ENCODE measurements at regions not wholly inside any gene's neighbourhood (a gene's known extent, or its start where the extent isn't known, plus 50 kb on each side); places are given as distances from the start of the nearest gene placed in this dataset.

DNA sequence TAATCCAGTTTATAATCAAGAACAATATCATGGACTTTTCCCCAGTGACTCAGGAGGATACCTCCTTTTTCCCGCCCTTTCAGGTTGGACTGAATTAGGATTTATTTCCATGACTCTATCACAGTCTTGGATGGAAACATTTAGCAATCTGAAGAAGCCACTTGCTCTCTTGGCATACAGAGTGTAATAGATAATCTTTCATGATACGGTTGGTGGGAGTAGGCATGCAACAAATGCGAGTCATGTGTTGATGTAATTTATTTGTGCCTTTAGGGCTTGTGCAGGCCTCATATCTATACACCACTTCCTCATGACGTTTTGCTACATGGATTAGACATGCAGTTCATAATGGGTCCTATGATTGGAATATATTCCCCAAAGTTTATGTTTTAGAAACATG is 54.2 kb upstream of the MCTP2 start:
- no peak for DNase-seq

DNA sequence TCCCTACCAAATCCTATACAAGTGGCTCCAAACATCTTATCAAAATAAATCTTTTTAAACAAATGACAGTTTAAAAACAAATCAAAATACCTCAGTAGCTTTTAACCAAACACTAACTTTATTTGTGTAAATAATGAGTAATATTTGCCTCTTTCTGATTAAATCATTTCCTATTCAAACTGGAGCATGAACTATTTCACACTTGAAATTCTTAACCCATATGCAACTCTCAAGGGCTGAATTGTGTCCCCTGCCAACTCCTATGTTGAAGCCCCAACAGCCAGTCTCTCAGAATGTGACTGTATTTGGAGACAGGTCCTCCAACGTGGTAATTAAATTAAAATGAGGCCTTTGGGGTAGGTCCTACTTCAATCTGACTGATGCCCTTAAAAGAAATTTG is 55.9 kb upstream of the MCTP2 start:
- DNase-seq = no peak

DNA sequence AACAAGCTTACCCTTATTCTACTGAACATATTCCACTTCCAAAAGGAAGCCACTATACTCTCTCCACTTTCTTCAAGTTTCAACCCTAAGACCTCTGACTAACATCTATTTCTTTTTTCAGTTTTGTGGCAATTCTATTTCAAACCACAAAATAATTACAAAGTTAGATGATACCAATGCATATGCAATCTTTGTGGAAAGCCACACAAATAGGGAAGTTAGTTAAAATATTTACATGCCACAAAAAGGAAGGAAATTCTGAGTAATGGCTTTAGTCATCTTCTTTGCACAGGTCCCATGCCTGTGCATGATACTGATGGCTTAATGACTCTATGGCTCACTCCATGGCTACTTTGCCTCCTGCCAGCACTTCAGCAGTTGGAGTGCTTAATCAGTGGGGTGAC is 57.0 kb upstream of the MCTP2 start:
- no peak for DNase-seq

DNA sequence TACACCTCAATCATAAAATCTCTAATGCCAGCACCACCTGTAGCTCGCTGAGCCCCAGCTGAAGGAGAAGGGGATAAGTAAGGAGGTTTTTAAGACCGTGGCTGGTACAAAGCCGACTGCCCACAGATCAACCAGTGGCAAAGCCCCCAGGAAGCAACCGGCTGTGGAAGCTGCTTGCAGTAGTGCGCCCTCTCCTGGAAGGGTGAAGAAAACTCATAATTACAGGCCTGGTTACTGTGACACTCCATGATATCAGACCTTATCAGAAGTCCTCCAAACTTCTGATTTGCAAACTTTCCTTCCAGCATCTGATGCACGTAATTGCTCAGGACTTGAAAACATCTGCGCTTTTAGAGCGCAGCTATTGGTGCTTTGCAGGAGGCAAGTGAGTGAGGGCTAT is 63.1 kb upstream of the MCTP2 start:
- no peak for DNase-seq

DNA sequence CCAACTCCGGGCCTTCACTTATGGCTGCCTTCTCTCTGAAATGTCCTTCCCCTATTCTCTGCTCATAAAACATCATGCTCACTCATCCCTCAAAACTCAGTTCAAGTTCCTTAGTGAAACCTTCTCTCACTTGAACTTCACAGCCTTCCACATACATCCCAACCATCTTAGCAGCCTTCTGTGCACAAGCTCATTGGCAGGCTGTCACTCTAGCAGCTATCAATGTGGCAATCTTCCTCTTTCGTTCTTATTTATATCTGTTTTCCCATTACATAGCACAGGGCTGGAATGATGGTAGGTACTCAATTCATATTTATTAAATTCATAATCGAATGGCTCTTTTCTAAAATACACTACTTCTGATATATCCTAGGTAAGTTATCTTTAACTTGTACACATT is 66.4 kb upstream of the MCTP2 start:
- DNase-seq = no peak

DNA sequence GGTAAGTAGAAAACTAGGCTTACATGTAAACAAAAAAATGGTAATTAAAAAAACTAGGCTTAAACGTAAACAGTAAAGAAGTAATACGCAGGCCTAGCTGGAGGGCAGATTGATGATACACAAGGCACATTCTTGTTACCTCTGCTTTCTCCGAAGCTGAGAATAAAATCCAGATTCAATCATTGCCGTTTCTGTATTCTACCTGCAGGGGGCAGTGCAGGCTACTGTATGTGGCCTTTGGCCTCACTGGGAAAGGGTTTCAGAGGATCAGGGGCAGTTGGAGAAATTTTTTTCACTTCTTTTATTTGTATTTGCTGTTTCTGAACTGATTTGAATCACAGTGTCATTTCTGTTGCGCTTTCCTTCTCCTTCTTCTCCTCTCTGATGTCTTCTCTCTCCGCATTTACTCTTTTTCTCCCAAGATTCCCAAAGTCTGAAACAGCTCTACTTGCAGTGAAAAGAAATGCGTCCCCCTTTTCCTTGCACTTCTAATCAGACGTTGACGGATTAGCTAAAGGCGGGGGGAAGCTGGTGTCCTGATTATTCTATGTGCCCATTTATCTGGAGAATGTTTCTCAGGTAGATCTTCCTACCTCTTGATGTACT is 67.1 kb upstream of the MCTP2 start:
- DNase-seq = peak; percentile 66

DNA sequence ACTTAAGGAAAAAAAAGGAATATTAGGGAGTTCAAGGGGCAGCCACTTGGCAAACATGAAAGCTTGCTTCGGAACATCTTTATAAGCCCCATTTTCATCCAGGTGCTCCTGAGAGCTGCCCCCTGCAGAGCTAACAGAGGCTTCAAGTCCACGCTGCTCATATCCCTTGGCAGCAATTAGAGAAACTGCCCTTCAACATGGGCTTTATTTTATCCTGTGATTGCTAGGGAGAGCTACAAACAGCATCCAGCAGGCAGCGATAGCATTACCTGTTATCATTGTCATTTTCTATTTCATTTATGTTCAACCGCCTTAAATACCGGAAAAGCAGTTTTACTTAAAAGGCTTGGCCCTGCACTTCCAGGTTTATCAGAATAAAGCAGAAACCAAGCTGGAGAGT is 68.4 kb upstream of the MCTP2 start:
- DNase-seq = no peak

DNA sequence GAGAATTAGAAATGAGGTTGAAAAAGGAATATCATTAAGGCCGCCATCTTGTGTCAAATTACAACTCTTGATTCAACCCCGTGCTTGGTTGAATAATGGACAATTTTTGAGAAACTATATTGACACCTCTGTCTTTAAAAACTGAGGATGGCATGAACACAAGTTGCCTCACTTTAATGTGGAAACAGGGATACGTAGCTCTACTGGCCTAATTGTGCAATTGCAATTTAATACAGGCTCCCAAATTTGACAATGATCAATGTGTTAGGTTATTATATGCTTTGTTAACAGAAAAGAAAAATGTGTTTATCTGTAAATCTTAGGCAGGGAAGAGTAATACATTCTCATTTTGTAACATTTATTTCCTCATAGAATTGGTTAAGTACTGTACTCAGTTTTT is 77.1 kb upstream of the MCTP2 start:
- no peak for DNase-seq

DNA sequence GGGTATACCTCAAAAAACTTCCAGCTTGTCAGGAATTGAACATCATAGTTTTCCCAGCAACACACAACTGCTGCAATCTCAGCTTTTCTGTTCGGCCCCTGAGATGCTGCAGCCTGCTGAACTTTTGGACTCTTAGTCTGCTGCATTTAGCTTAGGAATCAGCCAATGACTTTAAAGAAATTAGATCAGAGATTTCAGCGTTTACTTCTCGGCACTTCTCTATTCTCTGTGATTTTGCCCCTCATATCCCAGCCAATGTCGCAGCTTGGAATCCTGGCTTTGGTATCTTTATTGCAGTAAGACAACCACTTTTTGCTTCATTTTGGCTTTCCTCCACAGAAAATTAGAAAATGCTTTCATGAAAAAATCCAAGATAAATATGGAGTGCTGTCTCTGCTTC is 86.3 kb upstream of the MCTP2 start:
- DNase-seq = no peak

DNA sequence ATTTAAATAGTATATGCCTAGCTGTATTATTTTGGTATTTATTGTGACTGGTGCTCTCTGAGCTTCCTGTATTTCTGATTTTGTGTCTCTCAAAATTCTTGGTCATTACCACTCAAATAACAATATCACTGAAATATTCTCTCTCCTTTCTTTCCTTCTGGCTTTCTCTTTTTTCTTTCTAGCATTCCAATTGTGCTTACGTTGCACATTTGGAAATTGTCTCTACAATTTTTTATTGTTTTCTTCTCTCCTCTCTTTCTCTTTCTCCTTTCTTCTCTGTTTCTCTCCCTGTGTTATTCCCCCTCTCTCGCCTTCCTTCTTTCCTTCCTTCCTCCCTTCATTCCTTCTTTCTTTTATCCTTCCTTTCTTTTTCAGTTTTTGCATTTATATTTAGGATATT is 89.6 kb upstream of the MCTP2 start:
- DNase-seq = no peak

DNA sequence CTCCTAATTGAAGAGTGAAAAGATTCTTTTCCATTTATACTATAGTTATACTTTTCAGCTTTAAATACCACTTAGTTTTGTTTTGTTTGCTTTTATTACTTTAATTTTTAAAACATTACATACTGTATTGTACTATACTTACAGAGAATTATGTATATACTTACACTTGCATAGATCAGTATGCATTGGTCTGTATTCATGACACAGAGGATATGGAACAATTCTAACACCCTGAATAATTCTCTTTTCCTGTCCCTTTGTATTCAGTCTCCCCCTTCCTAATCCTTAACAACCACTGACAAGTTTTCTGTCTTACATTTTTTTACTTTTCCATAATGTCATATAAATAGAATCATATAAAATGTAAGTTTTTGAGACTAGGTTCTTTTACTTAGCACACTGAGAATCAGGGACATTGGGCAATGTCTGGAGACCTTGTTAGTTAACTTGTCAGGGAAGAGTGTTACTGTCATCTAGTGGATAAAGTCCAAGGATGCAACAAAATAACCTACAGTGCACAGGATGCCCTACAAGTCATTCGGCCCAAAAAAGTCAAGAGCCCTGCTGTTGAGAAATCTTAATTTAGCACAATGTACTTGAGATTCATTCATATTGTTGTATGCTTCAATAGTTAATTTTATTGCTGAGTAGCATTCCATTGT is 95.7 kb upstream of the MCTP2 start:
- no peak for DNase-seq

DNA sequence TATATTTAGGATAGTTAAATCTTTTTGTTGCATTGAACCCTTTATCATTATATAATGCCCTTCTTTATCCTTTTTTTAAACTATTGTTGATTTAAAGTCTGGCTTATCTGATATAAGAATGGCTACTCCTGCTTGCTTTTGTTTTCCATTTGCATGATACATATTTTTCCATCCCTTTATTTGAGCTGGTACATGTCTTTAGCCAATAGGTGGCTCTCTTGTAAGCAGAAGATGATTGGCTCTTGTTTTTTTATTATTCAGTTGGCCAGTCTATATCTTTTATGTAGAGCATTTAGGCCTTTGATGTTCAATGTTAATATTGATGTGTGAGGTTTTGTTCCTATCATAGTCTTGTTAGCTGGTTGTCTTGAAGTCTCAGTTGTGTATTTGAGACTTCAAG is 99.5 kb upstream of the MCTP2 start:
- DNase-seq = no peak

DNA sequence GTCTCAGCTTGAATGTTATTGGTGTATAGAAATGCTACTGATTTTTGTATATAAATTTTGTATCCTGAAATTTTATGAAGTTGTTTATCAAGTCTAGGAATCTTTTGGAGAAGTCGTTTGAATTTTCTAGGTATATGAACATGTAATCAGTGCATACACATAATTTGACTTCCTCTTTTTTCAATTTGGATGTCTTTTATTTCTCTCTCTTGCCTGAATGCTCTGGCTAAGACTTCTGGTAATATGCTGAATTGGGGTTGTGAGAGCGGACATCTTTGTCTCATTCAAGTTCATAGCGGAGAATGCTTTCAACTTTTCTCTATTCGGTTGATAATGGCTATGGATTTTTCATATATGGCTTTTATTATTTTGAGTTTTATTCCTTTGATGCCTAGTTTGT is 100.9 kb upstream of the MCTP2 start:
- DNase-seq = no peak

DNA sequence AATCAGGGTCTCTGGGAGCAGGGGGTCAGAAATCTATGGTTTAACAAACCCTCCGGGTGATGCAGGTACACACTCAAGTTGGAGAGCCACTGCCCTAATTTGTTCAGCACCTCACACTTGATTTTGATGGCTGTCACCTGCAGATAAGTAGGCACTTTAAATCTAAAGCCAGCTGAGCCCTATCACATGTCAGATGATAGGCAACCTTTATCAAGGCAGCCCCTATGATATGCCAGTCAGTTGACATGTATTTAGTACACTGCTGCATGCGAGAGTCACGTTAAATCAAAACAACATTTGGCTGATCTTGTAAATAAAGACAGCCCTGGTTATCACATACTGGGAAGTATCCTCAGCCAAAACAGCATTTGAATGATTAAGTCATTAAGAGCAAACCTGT is 104.4 kb upstream of the MCTP2 start:
- DNase-seq = no peak

DNA sequence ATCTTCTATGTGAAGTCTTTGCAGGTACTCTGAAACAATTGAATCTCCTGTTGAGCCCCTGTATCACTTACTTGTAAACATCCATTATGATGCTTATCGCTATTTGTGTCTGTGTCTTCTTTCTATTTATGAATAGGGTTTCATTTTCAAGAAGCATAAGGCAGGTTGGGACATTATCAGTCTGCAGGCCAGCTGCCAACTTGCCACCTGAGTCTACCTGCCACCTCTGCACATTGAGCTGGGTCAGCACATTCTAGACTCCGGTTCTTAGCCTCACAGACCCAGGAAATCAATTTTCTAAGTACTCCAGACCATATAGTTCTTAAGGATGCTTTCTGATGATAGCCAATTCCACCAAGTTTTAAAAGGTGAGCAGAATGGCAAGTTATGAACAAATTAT is 105.7 kb upstream of the MCTP2 start:
- no peak for DNase-seq

DNA sequence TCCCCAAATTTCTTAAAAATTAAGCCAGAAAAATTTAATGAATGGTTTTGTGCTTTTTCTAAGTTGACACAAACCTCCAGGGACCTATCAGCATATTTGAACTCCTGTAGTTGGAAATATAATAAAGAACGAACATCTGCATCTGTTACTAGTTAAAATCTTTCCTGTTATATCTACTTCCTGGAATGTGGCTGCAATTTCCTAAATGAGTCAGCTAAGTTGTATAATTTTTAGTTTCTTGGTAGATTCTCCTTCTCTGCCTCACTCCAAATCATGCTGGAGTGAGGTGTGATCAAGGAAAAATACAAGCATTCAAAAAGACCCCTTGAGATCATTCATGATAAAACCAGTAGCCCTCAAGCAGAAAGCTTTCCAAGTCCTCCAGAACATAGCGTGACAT is 106.2 kb upstream of the MCTP2 start:
- DNase-seq = no peak

DNA sequence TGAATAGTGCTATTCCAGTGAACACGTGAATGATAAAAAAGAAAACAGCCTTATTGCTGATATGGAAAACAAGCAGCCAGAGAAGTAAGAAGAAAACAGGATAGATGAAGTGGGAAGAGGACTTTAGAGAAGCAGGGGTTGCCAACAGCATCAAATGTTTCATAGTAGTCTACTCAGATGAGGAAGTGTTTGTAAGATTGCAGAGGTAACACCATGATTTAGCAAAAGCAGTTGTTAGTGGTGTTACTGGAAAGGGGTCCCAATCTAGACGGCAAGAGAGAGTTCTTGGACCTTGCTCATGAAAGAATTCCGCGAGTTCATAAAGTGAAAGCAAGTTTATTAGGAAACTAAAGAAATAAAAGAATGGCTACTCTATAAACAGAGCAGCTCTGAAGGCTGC is 108.8 kb upstream of the MCTP2 start:
- no peak for DNase-seq

DNA sequence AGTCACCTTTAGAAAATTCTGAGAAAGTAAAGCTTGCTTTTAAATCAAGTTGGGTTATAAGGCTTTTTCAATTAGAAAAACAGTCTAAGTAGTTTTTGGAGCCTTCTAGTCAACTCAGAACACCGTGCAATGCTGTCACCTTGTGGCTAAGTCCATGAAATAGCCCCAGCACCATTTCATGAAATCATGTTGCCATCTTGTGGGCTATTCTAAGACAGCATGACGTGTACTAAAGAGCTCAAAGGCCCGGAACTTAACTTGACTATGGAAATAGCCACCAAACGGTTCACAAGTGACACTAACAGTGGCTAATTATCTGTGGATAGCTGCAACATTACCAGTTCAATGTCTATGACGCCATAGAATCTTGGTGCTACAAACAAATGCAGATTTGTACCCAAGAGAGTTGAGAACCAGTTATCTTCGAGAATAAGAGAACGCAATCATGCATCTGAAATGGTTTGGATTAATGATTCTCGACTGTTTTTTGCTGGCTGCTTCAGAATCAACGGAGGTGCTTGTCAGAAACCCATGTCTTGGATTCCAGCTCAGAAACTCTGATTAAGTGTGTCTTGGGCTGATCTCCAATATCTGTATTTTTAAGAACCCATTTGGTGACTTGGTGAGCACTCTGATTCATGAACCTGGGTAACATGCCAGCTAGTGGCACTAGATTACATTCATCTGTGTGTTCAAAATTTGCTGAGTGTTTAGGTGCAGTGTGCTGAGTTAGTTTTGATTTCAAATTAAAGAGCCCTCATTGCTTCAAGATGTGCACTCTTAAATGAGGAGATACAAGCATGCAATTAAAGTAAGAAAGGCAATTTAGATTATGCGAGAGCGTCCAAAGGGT is 111.2 kb upstream of the MCTP2 start:
- peak; percentile 86 for DNase-seq

DNA sequence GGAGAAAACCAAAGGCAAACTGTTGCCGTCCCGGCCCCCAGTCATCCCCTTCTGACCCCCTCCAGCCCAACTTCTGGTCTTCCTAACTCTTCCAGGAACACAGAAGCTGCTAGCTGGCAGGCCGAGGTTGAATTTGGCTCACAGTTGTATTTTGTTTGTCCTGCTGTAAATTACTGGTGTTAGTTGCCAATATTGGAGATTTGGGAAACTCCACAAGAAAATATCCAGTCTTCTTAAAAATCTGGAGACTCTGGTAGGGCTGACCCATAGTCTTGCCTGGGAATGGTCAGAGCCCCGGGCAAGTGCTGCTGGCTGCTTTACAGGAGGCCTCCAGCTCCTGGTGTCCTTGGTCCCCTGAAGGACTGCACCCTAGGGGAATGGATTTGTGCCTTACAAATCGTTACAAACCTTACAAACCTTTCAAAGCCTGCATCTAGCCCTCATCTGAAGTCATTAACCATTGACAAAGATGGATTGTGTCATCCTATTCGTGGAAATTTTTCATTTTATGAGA is 112.0 kb upstream of the MCTP2 start:
- peak; percentile 74 for DNase-seq

DNA sequence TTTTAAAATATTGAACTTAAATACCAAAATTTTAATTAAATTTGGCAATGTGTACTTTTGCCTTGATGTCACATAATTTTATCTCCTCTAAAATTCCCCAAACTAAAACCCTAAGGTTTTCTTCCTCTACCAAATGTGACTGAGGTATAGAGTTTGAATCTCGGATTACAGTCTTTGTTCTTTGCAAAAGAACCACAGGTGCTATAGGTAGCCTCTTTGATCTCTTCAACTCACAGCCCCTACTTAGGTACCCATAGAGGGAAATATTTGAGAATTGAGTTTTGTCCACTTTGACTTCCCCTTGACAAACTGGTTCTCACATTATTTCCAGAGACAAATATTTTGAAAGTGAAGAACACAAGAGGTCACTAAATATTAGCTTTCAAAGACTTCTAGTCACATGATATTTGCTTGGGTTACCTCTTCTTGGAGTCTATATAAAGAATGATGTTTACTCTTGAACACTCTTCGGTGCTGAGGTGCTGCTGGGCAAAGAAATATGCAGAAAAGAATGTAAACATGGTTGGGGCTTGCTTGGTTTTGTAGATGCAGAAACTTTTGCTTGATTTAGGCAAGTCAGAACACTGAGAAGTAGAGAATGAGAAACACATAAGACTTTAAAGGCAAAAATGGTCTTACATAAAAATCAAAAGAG is 120.8 kb upstream of the MCTP2 start:
- DNase-seq = no peak

DNA sequence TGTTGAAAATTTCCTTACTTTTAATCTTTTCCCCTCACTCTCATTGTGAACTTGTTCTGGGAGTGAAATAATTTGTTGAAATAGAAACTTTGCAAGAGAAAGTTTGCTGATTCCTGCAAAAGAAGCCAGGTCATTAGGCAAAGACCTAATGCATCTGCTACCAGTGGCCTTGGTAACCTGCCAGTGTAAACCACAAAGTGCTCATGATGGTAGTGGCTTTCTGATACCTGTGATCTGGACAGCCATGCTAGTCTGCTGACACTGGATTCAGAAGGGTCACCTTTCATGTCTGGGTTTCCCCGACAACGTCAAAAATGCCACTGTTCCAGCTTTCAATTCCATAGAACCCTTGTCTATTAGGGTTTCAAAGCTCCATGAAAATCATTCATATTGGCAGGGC is 123.7 kb upstream of the MCTP2 start:
- no peak for DNase-seq

DNA sequence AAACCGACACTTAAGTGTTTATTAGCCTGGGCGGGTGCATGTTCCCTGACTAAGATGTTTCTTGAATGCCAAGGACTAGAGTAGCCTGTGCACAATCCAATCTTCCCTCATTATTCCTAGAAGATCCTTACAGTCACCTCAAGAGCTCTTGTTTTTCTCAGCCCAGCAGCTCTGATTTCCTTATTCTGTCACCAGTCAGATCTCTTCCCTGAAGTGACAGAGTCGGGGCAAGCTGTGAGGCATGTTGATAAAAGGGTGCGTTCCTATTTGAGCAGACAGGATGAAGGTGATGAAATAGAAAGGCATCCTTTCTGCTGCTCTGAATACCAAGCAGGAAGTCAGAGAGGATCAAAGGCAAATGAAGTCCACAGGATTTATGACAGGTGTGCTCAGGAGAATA is 125.6 kb upstream of the MCTP2 start:
- no peak for DNase-seq

DNA sequence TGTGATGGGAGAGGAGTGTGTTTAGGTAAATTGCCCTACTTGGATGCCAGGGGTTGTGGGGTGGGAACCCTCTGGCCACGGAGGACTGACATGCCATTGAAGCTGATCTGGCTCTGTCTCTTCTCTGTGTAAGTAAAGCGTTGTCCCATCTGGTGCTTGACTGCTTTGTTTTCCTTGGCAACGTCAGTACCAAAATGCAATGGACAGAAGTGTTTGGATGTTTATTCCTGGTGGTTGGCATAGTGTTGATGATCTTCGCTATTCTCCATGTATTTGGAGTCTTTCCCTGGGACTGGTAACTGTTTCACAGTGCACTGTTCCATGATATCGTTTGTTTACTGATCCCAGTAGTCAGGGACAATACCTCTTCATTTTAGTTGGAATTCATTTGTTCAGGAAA is 130.5 kb upstream of the MCTP2 start:
- DNase-seq = no peak

DNA sequence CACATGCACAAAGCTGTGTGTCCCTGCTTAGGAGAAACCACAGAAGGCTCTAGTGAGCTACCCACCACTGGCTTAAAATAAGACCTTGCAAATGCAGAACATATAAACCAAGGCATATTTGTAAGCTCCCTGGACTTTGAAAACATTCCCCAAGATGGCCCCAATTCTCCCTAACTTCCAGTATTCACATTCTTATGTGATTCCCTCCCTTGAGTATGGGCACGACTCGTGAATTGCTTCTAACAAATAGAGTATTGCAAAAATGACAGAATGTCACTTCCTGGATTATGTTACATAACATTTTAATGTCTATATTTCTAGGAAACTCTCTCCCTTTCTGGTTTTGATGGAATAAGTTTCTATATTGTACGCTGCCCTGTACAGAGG is 131.8 kb upstream of the MCTP2 start:
- no peak for DNase-seq
